ENCODE measurements at regions not wholly inside any gene's neighbourhood (a gene's known extent, or its start where the extent isn't known, plus 50 kb on each side); places are given as distances from the start of the nearest gene placed in this dataset.

DNA sequence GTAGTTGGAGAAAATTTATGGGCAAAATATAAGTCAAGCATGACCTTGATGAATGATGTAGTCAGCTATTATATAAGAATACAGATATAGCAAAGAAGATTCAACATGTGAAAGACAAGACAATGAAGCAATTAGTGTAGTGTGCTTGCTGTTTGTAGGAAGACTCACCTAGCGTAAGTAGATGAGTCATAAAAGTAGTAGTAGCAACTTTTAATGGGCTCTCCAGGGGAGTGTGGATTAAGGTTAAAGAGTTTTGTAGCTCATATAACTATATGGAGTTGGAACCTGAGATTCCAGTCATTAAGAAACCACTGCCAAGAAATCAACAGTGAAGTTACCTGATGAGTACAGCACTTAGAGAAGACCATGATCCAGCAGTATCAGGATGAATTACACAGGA lies 444.7 kb upstream of the CNTN3 start:
- TF ChIP-seq, protein P1, sequence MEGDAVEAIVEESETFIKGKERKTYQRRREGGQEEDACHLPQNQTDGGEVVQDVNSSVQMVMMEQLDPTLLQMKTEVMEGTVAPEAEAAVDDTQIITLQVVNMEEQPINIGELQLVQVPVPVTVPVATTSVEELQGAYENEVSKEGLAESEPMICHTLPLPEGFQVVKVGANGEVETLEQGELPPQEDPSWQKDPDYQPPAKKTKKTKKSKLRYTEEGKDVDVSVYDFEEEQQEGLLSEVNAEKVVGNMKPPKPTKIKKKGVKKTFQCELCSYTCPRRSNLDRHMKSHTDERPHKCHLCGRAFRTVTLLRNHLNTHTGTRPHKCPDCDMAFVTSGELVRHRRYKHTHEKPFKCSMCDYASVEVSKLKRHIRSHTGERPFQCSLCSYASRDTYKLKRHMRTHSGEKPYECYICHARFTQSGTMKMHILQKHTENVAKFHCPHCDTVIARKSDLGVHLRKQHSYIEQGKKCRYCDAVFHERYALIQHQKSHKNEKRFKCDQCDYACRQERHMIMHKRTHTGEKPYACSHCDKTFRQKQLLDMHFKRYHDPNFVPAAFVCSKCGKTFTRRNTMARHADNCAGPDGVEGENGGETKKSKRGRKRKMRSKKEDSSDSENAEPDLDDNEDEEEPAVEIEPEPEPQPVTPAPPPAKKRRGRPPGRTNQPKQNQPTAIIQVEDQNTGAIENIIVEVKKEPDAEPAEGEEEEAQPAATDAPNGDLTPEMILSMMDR (conservative IDR thresholded peaks at IDR 0.05; ENCODE audit: low read length): no peak
- no peak for TF ChIP-seq EZH2phosphoT487 (IDR thresholded peaks at IDR 0.05; ENCODE audit: borderline replicate concordance, low read depth, low read length)
